Testis (tissue), 2 donors: ENCODE measurements at regions not wholly inside any gene's neighbourhood (a gene's known extent, or its start where the extent isn't known, plus 50 kb on each side); places are given as distances from the start of the nearest gene placed in this dataset.

Experiments
- DNase-seq: peaks from one replicate; pipeline ENCODE4 v3.0.0-alpha.2; 2019
- H3K27ac ChIP-seq, 2 donors: fragments of 200-600 bp; sonication (generic); one replicate each; pipeline ENCODE4 v1.5.1; 2019
- H3K27me3 ChIP-seq: fragments of 200-600 bp; sonication (generic); one replicate; pipeline ENCODE4 v1.5.1; 2019
- H3K36me3 ChIP-seq: fragments of 200-600 bp; sonication (generic); one replicate; pipeline ENCODE4 v1.5.1; 2017; ENCODE audit warnings: low read depth; ENCODE audit errors: missing control alignments
- H3K4me1 ChIP-seq: fragments of 200-600 bp; sonication (generic); one replicate; pipeline ENCODE4 v1.5.1; 2019
- H3K4me3 ChIP-seq, 2 donors: fragments of 200-600 bp; sonication (generic); one replicate each; pipeline ENCODE4 v1.5.1; 2017 to 2019
- H3K9me3 ChIP-seq: fragments of 200-600 bp; sonication (generic); one replicate; pipeline ENCODE4 v1.5.1; 2017
- CTCF ChIP-seq, 3 experiments: fragments of 450-650 bp in 2 of 3; fragments of 200-600 bp in 1 of 3; sonication (generic) in 1 of 3; IDR thresholded peaks; one replicate each; pipeline ENCODE4 v1.5.1; 2016 to 2019; ENCODE audit warnings: antibody characterized with exemption in 3 of 3, mild to moderate bottlenecking in 2 of 3, moderate library complexity in 1 of 3
- POLR2A ChIP-seq: fragments of 450-650 bp; IDR thresholded peaks from one replicate; pipeline ENCODE4 v1.6.1; 2017; ENCODE audit warnings: antibody characterized with exemption, mild to moderate bottlenecking, moderate library complexity
- WGBS, 2 donors: methylation state at CpG; one replicate each; pipeline ENCODE4 v1.1.5; 2018; 5-methylcytosine and 5-hydroxymethylcytosine counted together
- intact Hi-C: fragments of 100-400 bp; cut with DNase I; formaldehyde crosslinking; loops from one replicate; pipeline ENCODE4 v1.15.1; 2023; ENCODE audit warnings: low total_unique reads

- Histone ChIP-seq H3K4me3 (no peak overlapping the region), H3K9me3 (no peaks in the 10 kb centered on the region), H3K4me1 (no peaks in the 10 kb centered on the region), H3K27ac (no peak overlapping the region), H3K36me3 (no peaks in the 10 kb centered on the region), H3K27me3 (no peaks in the 10 kb centered on the region)
- no peak for DNase-seq
- WGBS, 2 donors, result 83 to 90% methylated on average over 7 of the region's 7 CpGs
- TF ChIP-seq POLR2A, result no peak
- TF ChIP-seq CTCF (IDR thresholded peaks at IDR 0.05), result no peak
- intact Hi-C loops, result no loop called here
Measured at GRCh38 chr1:25064465-25065240, 134.6 kb upstream of the RUNX3 start.

- intact Hi-C loops, result no loop called here
- 83 to 87% methylated on average over 10 of the region's 10 CpGs for WGBS, 2 donors
- Histone ChIP-seq H3K27ac (no peak overlapping the region), H3K9me3 (no peaks in the 10 kb centered on the region), H3K27me3 (no peaks in the 10 kb centered on the region), H3K4me1 (no peaks in the 10 kb centered on the region), H3K36me3 (no peaks in the 10 kb centered on the region), H3K4me3 (no peak overlapping the region)
- DNase-seq, result no peak
- TF ChIP-seq CTCF (IDR thresholded peaks at IDR 0.05) (no peak), POLR2A (no peak)
Measured at GRCh38 chr1:25063591-25064416, 133.7 kb upstream of the RUNX3 start.

GRCh38 chr1:25062621-25063255 is 132.7 kb upstream of the RUNX3 start:
- intact Hi-C loops, result no loop called here
- no peaks in the 10 kb centered on the region for H3K36me3 ChIP-seq
- no peak overlapping the region for H3K4me3 ChIP-seq
- no peaks in the 10 kb centered on the region for H3K4me1 ChIP-seq
- no peak for DNase-seq
- TF ChIP-seq CTCF (IDR thresholded peaks at IDR 0.05), result no peak
- no peak for TF ChIP-seq POLR2A
- no peaks in the 10 kb centered on the region for H3K27me3 ChIP-seq
- 92 to 97% methylated on average over 4 of the region's 4 CpGs for WGBS, 2 donors
- H3K9me3 ChIP-seq, result no peaks in the 10 kb centered on the region
- no peak overlapping the region for H3K27ac ChIP-seq

- no peak for DNase-seq
- TF ChIP-seq POLR2A, result no peak
- no peak for TF ChIP-seq CTCF (IDR thresholded peaks at IDR 0.05)
- no peaks in the 10 kb centered on the region for H3K36me3 ChIP-seq
- no peak overlapping the region for H3K4me3 ChIP-seq
- H3K9me3 ChIP-seq, result no peaks in the 10 kb centered on the region
- no peak overlapping the region for H3K27ac ChIP-seq
- intact Hi-C loops, result no loop called here
- WGBS, 2 donors, result 81 to 86% methylated on average over 7 to 12 of the region's 12 CpGs
- H3K27me3 ChIP-seq, result no peaks in the 10 kb centered on the region
- no peaks in the 10 kb centered on the region for H3K4me1 ChIP-seq
Measured at GRCh38 chr1:25061261-25061995, 131.4 kb upstream of the RUNX3 start.
